A673 (cell line): ENCODE measurements at regions not wholly inside any gene's neighbourhood (a gene's known extent, or its start where the extent isn't known, plus 50 kb on each side); places are given as distances from the start of the nearest gene placed in this dataset.
"Not testable (repeated sequence)": the region's sequence is repeated elsewhere in the genome, so short reads cannot be mapped to it uniquely, and the experiment has no call there.

Source experiments
- BruUV-seq: library from RNA; stranded (reverse); fragments of 400-500 nt; replicated peaks from 2 replicates; lab custom pipeline; 2021; lab: Mats Ljungman, UMichigan
- CTCF ChIA-PET: fragments of 300-600 bp; sonication (Branson Sonifier 250); formaldehyde crosslinking; loops from one replicate; lab custom pipeline; 2022; ENCODE audit warnings: antibody characterized with exemption; lab: Charles Lee
- POLR2A ChIA-PET: fragments of 300-600 bp; sonication (Branson Sonifier 250); formaldehyde crosslinking; loops from one replicate; lab custom pipeline; 2022; ENCODE audit warnings: antibody characterized with exemption; ENCODE audit not compliant: low non-redundant PET; lab: Charles Lee
- DNase-seq: peaks from one replicate; pipeline ENCODE4 v3.0.0-alpha.2; 2015; ENCODE audit warnings: low spot score
- H3K27ac ChIP-seq: fragments of 200-600 bp; sonication (generic); 2 replicates; pipeline ENCODE4 v1.5.1; 2016; ENCODE audit warnings: mixed run types, low read depth, mild to moderate bottlenecking, mixed read lengths, antibody characterized with exemption, low read length; ENCODE audit not compliant: poor library complexity, severe bottlenecking
- H3K27me3 ChIP-seq: fragments of 200-600 bp; sonication (generic); replicated peaks from 2 replicates; pipeline ENCODE4 v1.6.1; 2017; ENCODE audit warnings: mixed run types, low read depth, mild to moderate bottlenecking, mixed read lengths, antibody characterized with exemption, low read length; ENCODE audit not compliant: insufficient read depth, poor library complexity
- H3K36me3 ChIP-seq: fragments of 200-600 bp; sonication (generic); 2 replicates; pipeline ENCODE4 v1.6.1; 2016; ENCODE audit warnings: mixed run types, mild to moderate bottlenecking, mixed read lengths, antibody characterized with exemption, low read length; ENCODE audit not compliant: insufficient read depth, poor library complexity, severe bottlenecking
- H3K4me1 ChIP-seq: fragments of 200-600 bp; sonication (generic); 2 replicates; pipeline ENCODE4 v1.6.1; 2017; ENCODE audit warnings: mixed run types, mild to moderate bottlenecking, mixed read lengths, antibody characterized with exemption, low read length; ENCODE audit not compliant: insufficient read depth, poor library complexity, severe bottlenecking
- H3K4me3 ChIP-seq: fragments of 200-600 bp; sonication (generic); 2 replicates; pipeline ENCODE4 v1.5.1; 2016; ENCODE audit warnings: low read depth, mixed run types, mild to moderate bottlenecking, mixed read lengths, low read length; ENCODE audit not compliant: poor library complexity, severe bottlenecking
- H3K9me3 ChIP-seq: fragments of 200-600 bp; sonication (generic); 2 replicates; pipeline ENCODE4 v1.6.1; 2016; ENCODE audit warnings: mixed run types, low read depth, mild to moderate bottlenecking, mixed read lengths, antibody characterized with exemption, low read length; ENCODE audit not compliant: poor library complexity, severe bottlenecking
- EZH2 ChIP-seq: fragments of 200-600 bp; sonication (generic); IDR thresholded peaks from 2 replicates; pipeline ENCODE4 v1.6.1; 2017; ENCODE audit warnings: borderline replicate concordance, low read depth, mild to moderate bottlenecking, mixed read lengths, antibody characterized with exemption, low read length; ENCODE audit not compliant: poor library complexity, severe bottlenecking
- intact Hi-C: fragments of 100-400 bp; cut with micrococcal nuclease; formaldehyde crosslinking; loops from one replicate; pipeline ENCODE4 v1.10.0; 2022; ENCODE audit not compliant: unreplicated experiment
- TF ChIP-seq, protein P1 (sequence below): fragments of 300-800, 200-600 bp; sonication (generic); conservative IDR thresholded peaks from 2 replicates; pipeline ENCODE4 v1.5.1; 2017; ENCODE audit warnings: low read depth, mild to moderate bottlenecking, antibody characterized with exemption, low read length, moderate library complexity, mixed read lengths

DNA sequence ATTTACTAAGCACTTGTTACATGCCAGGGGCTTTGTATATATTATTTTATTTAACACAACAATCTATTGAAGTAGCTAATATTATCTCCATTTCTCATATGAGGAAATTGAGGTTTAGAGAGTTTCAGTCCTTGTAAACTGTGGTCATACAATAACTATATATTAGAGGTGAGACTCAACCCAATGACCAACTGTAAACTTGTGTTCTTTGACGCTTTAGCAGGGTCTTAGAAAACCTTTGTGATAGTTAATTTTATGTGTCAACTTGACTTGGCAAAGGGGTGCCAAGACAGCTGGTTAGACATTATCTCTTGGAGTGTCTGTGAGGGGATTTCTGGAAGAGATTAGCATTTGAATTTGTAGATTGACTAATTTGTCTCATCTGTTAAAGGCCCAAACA, 252.4 kb upstream of the B3GALT2 start:
- CTCF ChIA-PET = no interaction called here
- no peak overlapping the region for H3K4me3 ChIP-seq
- H3K36me3 ChIP-seq = no peaks in the 10 kb centered on the region
- H3K9me3 ChIP-seq = peaks cover 3% of the 10 kb centered on the region
- H3K27ac ChIP-seq = no peak overlapping the region
- H3K27me3 ChIP-seq = no peaks in the 10 kb centered on the region
- BruUV-seq = no TSS peak
- intact Hi-C loops = no loop called here
- TF ChIP-seq EZH2 = no peak
- TF ChIP-seq, protein P1, sequence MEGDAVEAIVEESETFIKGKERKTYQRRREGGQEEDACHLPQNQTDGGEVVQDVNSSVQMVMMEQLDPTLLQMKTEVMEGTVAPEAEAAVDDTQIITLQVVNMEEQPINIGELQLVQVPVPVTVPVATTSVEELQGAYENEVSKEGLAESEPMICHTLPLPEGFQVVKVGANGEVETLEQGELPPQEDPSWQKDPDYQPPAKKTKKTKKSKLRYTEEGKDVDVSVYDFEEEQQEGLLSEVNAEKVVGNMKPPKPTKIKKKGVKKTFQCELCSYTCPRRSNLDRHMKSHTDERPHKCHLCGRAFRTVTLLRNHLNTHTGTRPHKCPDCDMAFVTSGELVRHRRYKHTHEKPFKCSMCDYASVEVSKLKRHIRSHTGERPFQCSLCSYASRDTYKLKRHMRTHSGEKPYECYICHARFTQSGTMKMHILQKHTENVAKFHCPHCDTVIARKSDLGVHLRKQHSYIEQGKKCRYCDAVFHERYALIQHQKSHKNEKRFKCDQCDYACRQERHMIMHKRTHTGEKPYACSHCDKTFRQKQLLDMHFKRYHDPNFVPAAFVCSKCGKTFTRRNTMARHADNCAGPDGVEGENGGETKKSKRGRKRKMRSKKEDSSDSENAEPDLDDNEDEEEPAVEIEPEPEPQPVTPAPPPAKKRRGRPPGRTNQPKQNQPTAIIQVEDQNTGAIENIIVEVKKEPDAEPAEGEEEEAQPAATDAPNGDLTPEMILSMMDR = no peak
- no peaks in the 10 kb centered on the region for H3K4me1 ChIP-seq
- POLR2A ChIA-PET = no interaction called here
- DNase-seq = no peak

DNA sequence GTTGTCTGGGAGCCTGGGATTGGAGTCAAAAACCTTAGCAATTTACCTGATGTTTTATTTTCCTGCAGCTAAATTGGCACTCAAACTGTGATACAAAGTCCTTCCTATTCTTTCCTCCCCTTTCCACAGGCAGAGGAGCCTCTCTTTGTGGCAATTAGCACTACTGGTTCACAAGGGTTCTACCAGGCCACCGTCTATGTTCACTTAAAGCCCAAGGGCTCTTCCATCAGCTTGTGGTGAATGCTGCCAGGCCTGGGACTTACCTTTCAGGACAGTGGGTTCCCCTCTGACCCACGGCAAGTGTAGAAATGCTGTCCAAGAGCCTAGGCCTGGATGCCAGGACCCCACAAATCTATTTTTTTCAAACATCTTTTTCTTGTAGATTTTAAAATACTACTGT, 251.9 kb upstream of the B3GALT2 start:
- Histone ChIP-seq H3K36me3 (no peaks in the 10 kb centered on the region), H3K27ac (no peak overlapping the region), H3K4me1 (no peaks in the 10 kb centered on the region), H3K9me3 (peaks cover 8% of the 10 kb centered on the region), H3K4me3 (no peak overlapping the region), H3K27me3 (no peaks in the 10 kb centered on the region)
- TF ChIP-seq, protein P1 = no peak
- TF ChIP-seq EZH2 = no peak
- no peak for DNase-seq
- CTCF ChIA-PET = no interaction called here
- no TSS peak for BruUV-seq
- intact Hi-C loops = no loop called here
- POLR2A ChIA-PET = no interaction called here

DNA sequence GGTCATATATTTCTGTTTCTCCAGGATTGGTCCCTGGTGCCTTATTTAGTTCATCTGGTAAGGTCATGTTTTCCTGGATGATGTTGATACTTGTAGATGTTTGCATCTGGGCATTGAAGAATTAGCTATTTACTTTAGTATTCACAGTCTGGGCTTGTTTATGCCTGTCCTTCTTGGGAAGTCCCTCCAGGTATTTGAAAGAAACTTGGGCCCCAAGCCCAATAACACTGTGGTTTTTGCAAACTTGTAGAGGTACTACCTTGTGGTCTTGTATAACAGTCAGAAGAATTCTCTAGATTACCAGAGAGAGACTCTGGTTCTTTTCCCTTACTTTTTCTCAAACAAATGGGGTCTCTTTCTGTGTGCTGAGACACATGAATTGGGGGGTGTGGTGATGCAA, 251.4 kb upstream of the B3GALT2 start:
- intact Hi-C loops = no loop called here
- Histone ChIP-seq H3K4me1 (no peaks in the 10 kb centered on the region), H3K27me3 (no peaks in the 10 kb centered on the region), H3K9me3 (peaks cover 13% of the 10 kb centered on the region), H3K4me3 (no peak overlapping the region), H3K27ac (no peak overlapping the region), H3K36me3 (no peaks in the 10 kb centered on the region)
- POLR2A ChIA-PET = no interaction called here
- DNase-seq = no peak
- no TSS peak for BruUV-seq
- TF ChIP-seq EZH2 = no peak
- TF ChIP-seq, protein P1 = no peak
- CTCF ChIA-PET = no interaction called here

DNA sequence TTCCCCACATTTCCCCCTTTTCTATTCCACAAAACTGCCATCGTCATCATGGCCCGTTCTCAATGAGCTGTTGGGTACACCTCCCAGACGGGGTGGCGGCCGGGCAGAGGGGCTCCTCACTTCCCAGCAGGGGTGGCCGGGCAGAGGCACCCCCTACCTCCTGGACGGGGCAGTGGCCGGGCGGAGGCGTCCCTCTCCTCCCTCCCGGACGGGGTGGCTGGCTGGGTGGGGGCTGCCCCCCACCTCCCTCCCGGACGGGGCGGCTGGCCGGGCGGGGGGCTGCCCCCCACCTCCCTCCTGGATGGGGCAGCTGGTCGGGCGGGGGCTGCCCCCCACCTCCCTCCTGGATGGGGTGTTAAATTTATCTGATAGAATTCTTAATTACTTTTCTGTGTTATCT, 250.9 kb upstream of the B3GALT2 start:
- intact Hi-C loops, H3K27ac ChIP-seq, CTCF ChIA-PET, BruUV-seq, H3K27me3 ChIP-seq, POLR2A ChIA-PET, H3K36me3 ChIP-seq, H3K4me3 ChIP-seq, DNase-seq, H3K4me1 ChIP-seq: not testable (repeated sequence)
- peaks cover 15% of the 10 kb centered on the region for H3K9me3 ChIP-seq
